D341Med (cell line): ENCODE measurements at regions not wholly inside any gene's neighbourhood (a gene's known extent, or its start where the extent isn't known, plus 50 kb on each side); places are given as distances from the start of the nearest gene placed in this dataset.
"Not testable (repeated sequence)": the region's sequence is repeated elsewhere in the genome, so short reads cannot be mapped to it uniquely, and the experiment has no call there.

Source experiments
- DNase-seq: peaks from one replicate; pipeline ENCODE4 v3.0.0; 2012; ENCODE audit warnings: low spot score

GRCh38 chr2:23021311-23022120, 363.5 kb upstream of the KLHL29 start:
- DNase-seq, result no peak

DNA sequence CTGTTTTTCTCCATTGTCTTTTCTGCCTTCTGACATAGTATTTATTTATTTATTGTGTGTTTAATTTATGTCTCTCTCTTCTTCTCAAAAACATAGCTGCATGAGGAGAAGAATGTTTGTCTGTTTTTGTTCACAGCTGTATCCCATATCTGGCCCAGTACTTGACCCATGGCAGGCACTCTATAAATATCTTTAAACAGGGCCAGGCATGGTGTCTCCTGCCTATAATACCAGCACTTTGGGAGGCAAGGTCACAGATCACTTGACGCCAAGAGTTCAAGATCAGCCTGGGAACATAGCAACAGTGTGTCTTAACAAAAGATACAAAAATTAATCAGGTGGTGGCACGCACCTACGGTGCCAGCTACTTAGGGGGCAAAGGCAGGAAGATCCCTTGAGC, 361.3 kb upstream of the KLHL29 start:
- DNase-seq, result no peak

DNA sequence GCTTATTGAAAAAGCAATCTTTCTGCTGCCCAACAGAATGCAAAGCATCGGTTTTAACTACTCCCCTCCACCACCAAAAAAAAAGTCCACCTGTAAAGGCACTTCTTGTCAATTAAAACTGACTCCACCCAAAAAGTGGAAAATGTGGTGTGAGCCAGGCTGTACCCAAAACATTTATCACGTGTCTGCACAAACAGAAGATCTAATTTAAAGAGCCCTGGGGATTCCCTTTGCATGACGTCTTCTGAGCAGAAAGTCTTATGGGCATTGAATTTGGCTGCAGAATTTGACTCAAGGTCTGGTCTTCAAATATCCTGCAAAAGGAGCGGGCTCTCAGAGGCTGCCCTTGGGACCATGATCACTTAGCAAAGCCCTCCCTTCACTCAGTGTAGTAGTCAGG, 358.3 kb upstream of the KLHL29 start:
- no peak for DNase-seq

- no peak for DNase-seq
Measured at GRCh38 chr2:23027396-23027795, 357.6 kb upstream of the KLHL29 start.

DNA sequence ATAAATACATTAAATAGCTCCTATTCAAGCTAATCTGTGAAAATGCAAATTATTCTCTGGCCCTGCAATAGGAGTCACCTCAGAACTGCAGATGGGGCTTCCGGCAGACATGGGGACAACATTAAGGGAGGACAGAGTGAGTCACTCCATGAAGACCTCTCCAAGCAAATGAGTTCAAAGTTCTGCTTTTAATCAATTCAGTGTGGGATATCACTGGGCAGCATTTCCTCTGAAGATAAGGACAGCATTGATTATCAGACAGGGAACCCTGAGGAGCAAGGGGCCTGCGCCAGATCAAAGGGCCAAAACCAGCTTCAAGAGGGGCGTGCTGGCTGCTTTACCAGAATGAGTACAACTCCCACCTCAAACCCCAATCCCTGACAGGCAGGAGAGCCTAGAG, 356.9 kb upstream of the KLHL29 start:
- no peak for DNase-seq

DNA sequence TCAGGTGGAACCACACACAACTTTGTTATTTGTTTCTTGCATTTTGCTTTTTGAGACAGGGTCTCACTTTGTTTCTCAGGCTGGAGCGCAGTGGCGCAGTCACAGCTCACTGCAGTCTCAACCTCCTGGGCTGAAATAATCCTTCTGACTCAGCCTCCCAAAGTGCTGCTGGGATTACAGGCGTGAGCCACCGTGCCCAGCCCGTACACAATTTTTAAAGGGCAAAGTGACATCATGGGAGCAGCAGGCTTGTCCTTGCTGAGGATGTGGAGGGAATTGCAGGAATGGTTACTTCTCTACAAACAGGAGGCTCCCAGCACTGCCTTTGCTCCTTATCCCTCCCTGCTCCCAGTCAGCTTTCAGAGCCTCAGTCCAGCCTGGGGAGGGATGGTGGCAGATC, 355.9 kb upstream of the KLHL29 start:
- no peak for DNase-seq

DNA sequence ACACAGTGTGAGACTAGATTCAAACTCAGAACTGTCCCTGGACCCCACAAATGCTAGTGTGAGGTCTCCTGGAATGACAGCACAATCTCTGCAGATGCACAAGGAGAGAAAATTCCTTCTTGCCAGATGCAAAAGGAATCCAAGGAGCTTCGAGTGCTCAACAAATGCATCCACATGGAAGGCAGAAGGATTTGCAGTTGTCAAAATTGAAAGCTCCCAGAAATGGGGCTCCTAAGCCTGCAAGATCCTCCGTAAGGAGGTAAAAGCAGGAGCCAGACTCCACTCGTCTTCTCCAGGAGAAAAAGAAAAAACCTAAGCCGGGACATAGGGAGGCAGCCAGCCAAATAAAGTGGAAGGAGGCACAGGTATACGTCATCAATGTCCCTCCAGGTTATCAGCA, 355.0 kb upstream of the KLHL29 start:
- DNase-seq, result no peak

GRCh38 chr2:23034996-23035395, 350.0 kb upstream of the KLHL29 start:
- DNase-seq, result no peak

- no peak for DNase-seq
Measured at GRCh38 chr2:23036629-23037028, 348.4 kb upstream of the KLHL29 start.

DNA sequence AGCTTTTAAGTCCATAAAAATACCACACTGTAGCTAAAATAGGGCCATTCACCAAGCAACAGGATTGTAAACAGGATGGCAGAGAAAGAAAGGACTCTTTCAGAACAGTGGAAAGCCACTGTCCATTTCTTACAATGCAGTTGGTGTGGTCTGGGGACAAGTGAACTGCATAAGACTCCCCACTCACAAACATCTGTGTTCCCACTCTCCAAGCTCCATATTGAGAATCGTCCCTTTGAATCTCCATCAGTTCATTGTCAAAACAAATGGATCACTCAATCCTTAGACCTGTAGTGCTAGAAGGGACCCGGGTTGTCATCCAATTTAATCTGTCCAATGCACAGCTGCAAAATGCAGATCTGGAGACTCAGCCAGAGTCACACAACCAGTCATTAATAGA, 347.4 kb upstream of the KLHL29 start:
- no peak for DNase-seq

GRCh38 chr2:23041443-23041842, 343.5 kb upstream of the KLHL29 start:
- no peak for DNase-seq

- DNase-seq, result no peak
Measured at GRCh38 chr2:23042216-23042906, 342.6 kb upstream of the KLHL29 start.

- DNase-seq, result no peak
Measured at GRCh38 chr2:23050388-23050787, 334.6 kb upstream of the KLHL29 start.

GRCh38 chr2:23053601-23054000, 331.4 kb upstream of the KLHL29 start:
- DNase-seq, result no peak

- DNase-seq, result no peak
Measured at GRCh38 chr2:23055251-23055650, 329.7 kb upstream of the KLHL29 start.

GRCh38 chr2:23056846-23057245, 328.1 kb upstream of the KLHL29 start:
- not testable (repeated sequence) for DNase-seq

GRCh38 chr2:23058435-23058834, 326.5 kb upstream of the KLHL29 start:
- no peak for DNase-seq

DNA sequence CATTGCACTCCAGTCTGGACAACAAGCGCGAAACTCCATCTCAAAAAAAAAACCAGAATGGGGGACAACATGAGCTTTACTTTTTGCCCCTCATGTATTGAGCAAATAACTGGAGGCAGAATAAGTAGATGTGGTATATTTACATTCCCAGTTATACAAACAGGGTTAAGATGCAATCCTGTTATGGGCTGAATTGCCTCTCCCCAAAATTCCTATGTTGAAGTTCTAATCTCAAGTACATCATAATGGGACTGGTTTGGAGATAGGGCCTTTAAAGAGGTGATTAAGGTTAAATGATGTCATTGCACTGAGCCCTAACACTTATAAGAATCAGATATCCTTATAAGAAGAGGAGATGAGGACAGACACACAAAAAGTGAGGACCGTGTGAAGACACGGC, 319.8 kb upstream of the KLHL29 start:
- DNase-seq, result no peak

- no peak for DNase-seq
Measured at GRCh38 chr2:23065936-23066335, 319.0 kb upstream of the KLHL29 start.

GRCh38 chr2:23066686-23067085, 318.3 kb upstream of the KLHL29 start:
- no peak for DNase-seq

- DNase-seq, result no peak
Measured at GRCh38 chr2:23069156-23069555, 315.8 kb upstream of the KLHL29 start.

- DNase-seq, result no peak
Measured at GRCh38 chr2:23069923-23070322, 315.1 kb upstream of the KLHL29 start.

DNA sequence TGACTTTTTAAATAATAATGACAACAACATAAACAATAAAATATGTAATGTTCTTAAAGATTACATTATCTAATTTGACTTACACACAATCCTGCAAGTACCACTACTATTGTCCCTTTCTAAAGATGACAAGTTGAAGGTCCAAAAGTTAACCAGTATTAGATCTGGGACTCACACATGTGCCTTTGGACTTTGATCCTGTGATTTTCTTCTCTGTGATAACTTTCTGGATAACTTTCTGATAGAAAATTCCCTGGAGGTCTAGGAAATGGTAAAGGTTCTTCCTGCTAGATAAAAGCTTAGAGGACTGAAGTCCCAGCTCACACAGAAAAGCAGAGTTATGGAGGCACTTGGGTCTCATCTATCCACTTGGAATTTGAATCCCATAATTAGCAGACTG, 311.9 kb upstream of the KLHL29 start:
- DNase-seq, result no peak

DNA sequence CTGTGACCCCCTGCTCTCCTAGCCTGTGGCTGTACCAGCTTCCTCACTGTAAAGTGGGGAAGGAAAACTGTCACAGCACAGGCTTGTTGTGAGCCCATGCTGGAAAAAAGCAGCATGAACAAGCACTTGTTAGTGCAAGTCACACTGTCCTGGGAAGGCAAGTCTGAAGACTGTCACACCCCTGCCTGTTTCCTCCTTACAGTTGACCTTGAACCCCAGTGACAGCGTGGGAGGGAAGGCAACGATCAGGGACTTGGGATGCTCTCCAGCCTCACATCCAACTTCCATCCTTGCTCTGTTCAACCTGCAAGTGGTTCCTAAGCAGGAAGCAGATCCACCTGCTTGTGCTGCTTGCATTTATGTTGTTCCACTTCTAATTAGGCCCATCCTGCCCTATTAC, 311.3 kb upstream of the KLHL29 start:
- DNase-seq, result no peak
